Keratinocyte (primary cell): ENCODE measurements at regions not wholly inside any gene's neighbourhood (a gene's known extent, or its start where the extent isn't known, plus 50 kb on each side); places are given as distances from the start of the nearest gene placed in this dataset.

Experiments used
- EZH2 ChIP-seq: IDR thresholded peaks from one replicate; pipeline ENCODE4 v1.6.1; 2012; ENCODE audit warnings: inconsistent platforms, mild to moderate bottlenecking, low read length, moderate library complexity
- TF ChIP-seq, protein P1 (sequence below), 3 experiments: IDR thresholded peaks in 1 of 3; conservative IDR thresholded peaks in 1 of 3; optimal IDR thresholded peaks in 1 of 3; 2 replicates in 2 of 3; 3 replicates in 1 of 3; pipeline versions ENCODE3 to v1.5.1; 2011; ENCODE audit warnings: low read length in 3 of 3, mild to moderate bottlenecking in 3 of 3, moderate library complexity in 2 of 3, control low read depth in 1 of 3, inconsistent platforms in 1 of 3; ENCODE audit not compliant: insufficient read depth in 2 of 3; ENCODE audit errors: extremely low read depth in 1 of 3

DNA sequence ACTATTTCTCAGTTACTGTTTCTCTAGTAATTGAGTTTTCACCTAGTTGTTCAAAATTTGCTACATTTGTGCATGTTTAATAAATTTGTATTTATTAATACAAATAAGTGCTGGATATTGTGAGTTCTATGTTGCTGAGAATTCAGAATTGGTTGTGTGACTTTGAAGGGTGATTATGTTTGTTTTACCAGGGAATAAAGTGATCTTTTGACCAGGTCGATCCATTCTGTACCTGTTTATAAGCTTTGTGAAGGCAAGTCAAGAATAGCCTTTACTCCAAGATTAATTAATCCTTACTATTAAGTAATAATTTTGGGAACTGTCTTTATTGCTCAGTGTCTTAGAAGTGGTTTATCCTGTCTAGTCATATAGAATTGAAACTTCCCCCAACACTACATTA lies 230.0 kb upstream of the GYPC start:
- TF ChIP-seq, protein P1, sequence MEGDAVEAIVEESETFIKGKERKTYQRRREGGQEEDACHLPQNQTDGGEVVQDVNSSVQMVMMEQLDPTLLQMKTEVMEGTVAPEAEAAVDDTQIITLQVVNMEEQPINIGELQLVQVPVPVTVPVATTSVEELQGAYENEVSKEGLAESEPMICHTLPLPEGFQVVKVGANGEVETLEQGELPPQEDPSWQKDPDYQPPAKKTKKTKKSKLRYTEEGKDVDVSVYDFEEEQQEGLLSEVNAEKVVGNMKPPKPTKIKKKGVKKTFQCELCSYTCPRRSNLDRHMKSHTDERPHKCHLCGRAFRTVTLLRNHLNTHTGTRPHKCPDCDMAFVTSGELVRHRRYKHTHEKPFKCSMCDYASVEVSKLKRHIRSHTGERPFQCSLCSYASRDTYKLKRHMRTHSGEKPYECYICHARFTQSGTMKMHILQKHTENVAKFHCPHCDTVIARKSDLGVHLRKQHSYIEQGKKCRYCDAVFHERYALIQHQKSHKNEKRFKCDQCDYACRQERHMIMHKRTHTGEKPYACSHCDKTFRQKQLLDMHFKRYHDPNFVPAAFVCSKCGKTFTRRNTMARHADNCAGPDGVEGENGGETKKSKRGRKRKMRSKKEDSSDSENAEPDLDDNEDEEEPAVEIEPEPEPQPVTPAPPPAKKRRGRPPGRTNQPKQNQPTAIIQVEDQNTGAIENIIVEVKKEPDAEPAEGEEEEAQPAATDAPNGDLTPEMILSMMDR (optimal IDR thresholded peaks at IDR 0.05 in 1 of 3, IDR thresholded peaks at IDR 0.05 in 1 of 3, conservative IDR thresholded peaks at IDR 0.05 in 1 of 3; ENCODE audit: extremely low read depth in 1 of 3, insufficient read depth in 2 of 3, low read length in 3 of 3) = no peak
- TF ChIP-seq EZH2 = no peak
